Activated T-helper 17 cell treated with anti-CD3 and anti-CD28 coated beads, Interleukin-2, amount 50 U/mL, for 72 hours (primary cell): ENCODE measurements at regions not wholly inside any gene's neighbourhood (a gene's known extent, or its start where the extent isn't known, plus 50 kb on each side); places are given as distances from the start of the nearest gene placed in this dataset.
"Not testable (repeated sequence)": the region's sequence is repeated elsewhere in the genome, so short reads cannot be mapped to it uniquely, and the experiment has no call there.

Source experiments
- ATAC-seq: fragments of 150-1000 bp; cut with Tn5 transposase; replicated peaks from 2 replicates; pipeline ENCODE4 v1.10.0; 2021; ENCODE audit warnings: mild to moderate bottlenecking, moderate library complexity
- H3K27ac Mint-ChIP-seq: one replicate; pipeline ENCODE4 v1.8.0; 2022; ENCODE audit warnings: mixed read lengths
- H3K27me3 Mint-ChIP-seq: one replicate; pipeline ENCODE4 v1.8.0; 2022; ENCODE audit warnings: mixed read lengths
- H3K36me3 Mint-ChIP-seq: one replicate; pipeline ENCODE4 v1.8.0; 2022; ENCODE audit warnings: low read depth, mild to moderate bottlenecking, mixed read lengths
- H3K4me1 Mint-ChIP-seq: one replicate; pipeline ENCODE4 v1.8.0; 2022; ENCODE audit warnings: mixed read lengths
- H3K4me3 Mint-ChIP-seq: one replicate; pipeline ENCODE4 v1.8.0; 2022; ENCODE audit warnings: mild to moderate bottlenecking, mixed read lengths
- H3K9me3 Mint-ChIP-seq: one replicate; pipeline ENCODE4 v1.8.0; 2022; ENCODE audit warnings: mixed read lengths

GRCh38 chr2:239598732-239599090 is 197.9 kb upstream of the HDAC4 start:
- ATAC-seq: no peak
- no peak overlapping the region for H3K27ac Mint-ChIP-seq
- no peaks in the 10 kb centered on the region for H3K9me3 Mint-ChIP-seq
- H3K36me3 Mint-ChIP-seq: no peaks in the 10 kb centered on the region
- no peaks in the 10 kb centered on the region for H3K27me3 Mint-ChIP-seq
- H3K4me1 Mint-ChIP-seq: peaks cover 10% of the 10 kb centered on the region
- no peak overlapping the region for H3K4me3 Mint-ChIP-seq

DNA sequence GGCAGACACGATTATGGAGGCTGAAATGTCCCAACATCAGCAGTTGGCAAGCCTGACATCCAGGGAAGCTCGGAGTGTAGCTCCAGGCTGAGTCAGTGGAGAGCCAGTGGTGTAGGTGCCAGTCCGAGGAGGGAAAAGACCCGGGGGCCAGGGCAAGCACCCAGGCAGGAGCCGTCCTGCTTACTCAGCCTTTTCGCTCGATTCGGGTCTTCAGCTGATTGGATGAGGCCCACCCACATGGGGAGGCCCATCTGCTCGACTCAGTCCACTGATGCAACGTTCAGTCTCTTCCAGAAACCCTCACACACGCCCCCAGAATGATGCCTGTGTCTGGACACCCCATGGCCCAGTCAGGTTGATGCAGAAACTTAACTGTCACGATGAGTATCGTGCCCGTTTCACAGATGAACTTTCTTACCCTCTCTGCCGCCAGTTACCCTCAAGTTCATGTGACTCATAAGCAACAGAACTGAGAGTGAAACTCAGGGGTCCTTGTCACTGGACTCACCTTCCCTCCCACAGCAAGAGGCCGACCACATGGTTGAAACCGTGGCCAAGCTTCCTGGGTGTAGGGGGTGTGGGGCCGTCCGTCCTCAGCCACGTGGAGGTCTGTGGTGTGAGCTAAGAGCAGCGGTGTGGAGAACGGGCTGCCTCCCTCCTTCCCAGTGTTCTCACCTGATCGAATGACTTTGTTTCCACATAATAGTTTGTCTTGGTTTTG is 197.4 kb upstream of the HDAC4 start:
- Mint-ChIP-seq H3K36me3 (no peaks in the 10 kb centered on the region), H3K9me3 (no peaks in the 10 kb centered on the region), H3K4me3 (no peak overlapping the region), H3K27ac (no peak overlapping the region), H3K27me3 (no peaks in the 10 kb centered on the region), H3K4me1 (peaks cover 10% of the 10 kb centered on the region)
- peak; percentile 48 for ATAC-seq

GRCh38 chr2:239597216-239597615 is 196.4 kb upstream of the HDAC4 start:
- no peak for ATAC-seq
- Mint-ChIP-seq H3K4me3 (no peak overlapping the region), H3K9me3 (no peaks in the 10 kb centered on the region), H3K27me3 (no peaks in the 10 kb centered on the region), H3K36me3 (no peaks in the 10 kb centered on the region), H3K27ac (no peak overlapping the region), H3K4me1 (peaks cover 8% of the 10 kb centered on the region)

DNA sequence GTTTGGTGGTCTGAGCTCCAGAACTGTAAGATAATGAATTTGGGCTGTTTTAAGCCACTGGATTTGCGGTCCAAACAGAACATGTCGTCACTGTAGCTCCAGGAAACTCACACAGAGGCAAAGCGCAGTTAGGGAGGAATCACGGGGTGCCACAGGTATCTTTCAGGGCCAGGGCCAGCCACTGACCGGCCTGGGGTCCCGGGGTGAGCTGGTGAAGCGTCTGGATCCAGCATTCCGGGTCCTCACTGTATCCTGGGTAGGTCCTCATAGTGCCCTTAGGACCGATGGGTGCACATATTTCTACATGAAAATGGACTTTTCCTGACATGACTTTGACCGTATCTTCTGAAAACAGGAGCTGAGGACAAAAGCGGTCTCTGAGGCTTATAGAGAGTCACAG is 196.0 kb upstream of the HDAC4 start:
- Mint-ChIP-seq H3K4me1 (peaks cover 4% of the 10 kb centered on the region), H3K27me3 (no peaks in the 10 kb centered on the region), H3K27ac (no peak overlapping the region), H3K36me3 (no peaks in the 10 kb centered on the region), H3K9me3 (peaks cover 4% of the 10 kb centered on the region), H3K4me3 (no peak overlapping the region)
- no peak for ATAC-seq

- Mint-ChIP-seq H3K27ac (no peak overlapping the region), H3K9me3 (peaks cover 7% of the 10 kb centered on the region), H3K36me3 (no peaks in the 10 kb centered on the region), H3K4me1 (peaks cover under 1% of the 10 kb centered on the region), H3K4me3 (no peak overlapping the region), H3K27me3 (no peaks in the 10 kb centered on the region)
- no peak for ATAC-seq
Observed at GRCh38 chr2:239596253-239596652, 195.4 kb upstream of the HDAC4 start.

DNA sequence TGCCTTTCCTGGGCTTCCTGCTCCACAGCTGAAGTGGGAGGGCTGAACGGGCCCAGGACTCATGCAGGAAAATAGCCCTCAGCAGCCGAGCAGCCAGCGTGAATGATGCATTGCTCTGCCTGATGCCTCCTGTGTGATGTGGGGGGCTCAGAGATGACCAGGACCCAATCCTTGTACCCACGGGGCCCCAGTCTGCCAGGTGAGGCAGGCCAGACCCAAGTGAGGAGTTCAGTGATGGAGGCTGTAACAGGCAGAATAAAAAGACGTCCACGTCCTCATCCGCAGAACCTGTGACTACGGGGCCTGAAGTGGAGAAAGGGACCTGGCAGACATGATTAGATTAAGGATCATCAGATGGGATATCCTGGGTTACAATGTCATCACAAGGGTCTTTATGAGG is 194.9 kb upstream of the HDAC4 start:
- no peaks in the 10 kb centered on the region for H3K27me3 Mint-ChIP-seq
- ATAC-seq: no peak
- peaks cover 7% of the 10 kb centered on the region for H3K9me3 Mint-ChIP-seq
- H3K36me3 Mint-ChIP-seq: no peaks in the 10 kb centered on the region
- no peaks in the 10 kb centered on the region for H3K4me1 Mint-ChIP-seq
- no peak overlapping the region for H3K27ac Mint-ChIP-seq
- H3K4me3 Mint-ChIP-seq: no peak overlapping the region

DNA sequence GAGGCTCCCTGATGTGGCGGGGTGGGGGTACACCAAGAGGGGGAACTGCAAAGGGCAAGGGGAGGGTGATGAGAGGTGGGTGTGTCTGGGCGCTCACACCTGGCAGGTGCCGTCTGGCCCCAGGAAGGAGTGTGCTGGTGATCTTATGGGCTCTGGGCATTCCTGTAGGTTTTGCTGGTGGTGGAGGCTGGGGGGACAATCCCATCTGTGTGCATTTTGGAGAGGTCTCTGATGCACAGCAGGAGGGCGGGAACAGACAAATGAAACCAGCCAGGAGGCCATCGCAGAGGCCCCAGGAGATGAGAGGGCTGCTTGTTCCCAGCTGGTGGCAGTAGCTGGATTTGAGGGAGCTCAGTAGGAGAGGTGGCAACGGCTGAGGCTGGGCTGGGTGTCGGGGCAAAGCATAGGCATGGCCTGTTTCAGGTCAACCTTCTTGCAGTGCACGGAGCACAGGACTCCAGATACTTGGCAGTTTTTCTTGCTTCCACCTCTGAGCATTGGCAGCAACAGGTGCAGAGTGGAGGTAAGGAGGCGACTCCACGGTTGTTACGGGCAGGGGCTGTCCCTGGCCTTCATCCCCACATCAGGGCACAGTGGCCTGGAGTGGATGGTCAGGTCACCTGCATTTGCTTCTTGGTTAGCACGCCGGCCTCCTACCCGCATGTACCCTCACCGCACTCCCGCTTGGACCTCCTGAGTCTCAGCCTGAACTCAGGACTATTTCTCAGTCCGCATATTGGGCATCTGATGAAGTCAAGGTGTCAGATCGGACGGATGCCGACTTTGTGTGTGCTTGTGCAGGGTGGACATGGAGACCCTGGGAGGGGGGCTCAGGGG is 194.2 kb upstream of the HDAC4 start:
- Mint-ChIP-seq H3K27me3 (no peaks in the 10 kb centered on the region), H3K4me1 (no peaks in the 10 kb centered on the region), H3K27ac (no peak overlapping the region), H3K4me3 (no peak overlapping the region), H3K36me3 (no peaks in the 10 kb centered on the region), H3K9me3 (peaks cover 7% of the 10 kb centered on the region)
- no peak for ATAC-seq

- Mint-ChIP-seq H3K4me3 (no peak overlapping the region), H3K36me3 (no peaks in the 10 kb centered on the region), H3K27ac (no peak overlapping the region), H3K4me1 (no peaks in the 10 kb centered on the region), H3K9me3 (peaks cover 7% of the 10 kb centered on the region), H3K27me3 (no peaks in the 10 kb centered on the region)
- no peak for ATAC-seq
Observed at GRCh38 chr2:239594019-239594771, 193.4 kb upstream of the HDAC4 start.

- H3K9me3 Mint-ChIP-seq: peaks cover 7% of the 10 kb centered on the region
- H3K27me3 Mint-ChIP-seq: no peaks in the 10 kb centered on the region
- H3K4me3 Mint-ChIP-seq: no peak overlapping the region
- H3K4me1 Mint-ChIP-seq: no peaks in the 10 kb centered on the region
- no peak for ATAC-seq
- H3K36me3 Mint-ChIP-seq: no peaks in the 10 kb centered on the region
- H3K27ac Mint-ChIP-seq: no peak overlapping the region
Observed at GRCh38 chr2:239593455-239593854, 192.6 kb upstream of the HDAC4 start.

GRCh38 chr2:239592629-239593290 is 191.9 kb upstream of the HDAC4 start:
- H3K27me3 Mint-ChIP-seq, H3K27ac Mint-ChIP-seq, H3K36me3 Mint-ChIP-seq, H3K4me1 Mint-ChIP-seq, H3K9me3 Mint-ChIP-seq, H3K4me3 Mint-ChIP-seq, ATAC-seq: not testable (repeated sequence)

- H3K4me1 Mint-ChIP-seq: no peaks in the 10 kb centered on the region
- ATAC-seq: no peak
- no peak overlapping the region for H3K27ac Mint-ChIP-seq
- H3K36me3 Mint-ChIP-seq: no peaks in the 10 kb centered on the region
- no peaks in the 10 kb centered on the region for H3K27me3 Mint-ChIP-seq
- peaks cover 7% of the 10 kb centered on the region for H3K9me3 Mint-ChIP-seq
- H3K4me3 Mint-ChIP-seq: no peak overlapping the region
Observed at GRCh38 chr2:239590995-239591915, 190.4 kb upstream of the HDAC4 start.

DNA sequence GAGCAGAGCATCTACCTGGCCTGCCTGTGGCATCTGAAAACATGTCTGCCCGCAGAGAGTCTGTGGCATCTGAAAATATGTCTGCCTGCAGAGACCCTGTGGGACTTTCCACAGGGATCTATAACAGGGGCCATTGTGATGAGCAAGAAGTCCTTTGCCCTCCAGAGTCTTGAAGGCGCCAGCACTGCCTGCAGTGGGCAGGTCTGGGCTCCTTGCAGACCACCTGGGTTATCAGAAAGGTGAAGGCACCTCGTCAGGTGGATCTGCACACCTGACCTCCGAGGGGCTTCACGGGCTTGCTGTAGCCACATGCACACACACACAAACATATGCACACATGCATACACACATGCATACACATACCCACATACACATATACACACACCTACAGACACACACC is 189.5 kb upstream of the HDAC4 start:
- H3K4me1 Mint-ChIP-seq: no peaks in the 10 kb centered on the region
- no peak overlapping the region for H3K27ac Mint-ChIP-seq

GRCh38 chr2:239589833-239590232 is 189.0 kb upstream of the HDAC4 start:
- Mint-ChIP-seq H3K27me3 (no peaks in the 10 kb centered on the region), H3K27ac (no peak overlapping the region), H3K4me1 (no peaks in the 10 kb centered on the region), H3K36me3 (no peaks in the 10 kb centered on the region), H3K4me3 (no peak overlapping the region), H3K9me3 (peaks cover 7% of the 10 kb centered on the region)
- no peak for ATAC-seq

More for the DNA sequence above, 189.5 kb upstream of the HDAC4 start:
- H3K36me3 Mint-ChIP-seq: no peaks in the 10 kb centered on the region
- no peak overlapping the region for H3K4me3 Mint-ChIP-seq
- H3K27me3 Mint-ChIP-seq: no peaks in the 10 kb centered on the region
- no peak for ATAC-seq
- peaks cover 7% of the 10 kb centered on the region for H3K9me3 Mint-ChIP-seq
